Breast epithelium (tissue), 4 donors: ENCODE measurements at regions not wholly inside any gene's neighbourhood (a gene's known extent, or its start where the extent isn't known, plus 50 kb on each side); places are given as distances from the start of the nearest gene placed in this dataset.
A peak's percentile ranks its signal among the peaks of the same experiment; 100 is the strongest.
"Not testable (repeated sequence)": the region's sequence is repeated elsewhere in the genome, so short reads cannot be mapped to it uniquely, and the experiment has no call there.

Experiments
- DNase-seq, 2 donors: peaks; one replicate each; pipeline ENCODE4 v3.0.0-alpha.2; 2019; ENCODE audit warnings: low spot score in 2 of 2
- H3K27ac ChIP-seq, 2 donors: fragments of 200-600 bp; sonication (generic) in 1 of 2; one replicate each; pipeline ENCODE4 v1.5.1; 2016 to 2019; ENCODE audit warnings: mild to moderate bottlenecking in 1 of 2
- H3K27me3 ChIP-seq, 2 donors: fragments of 200-600 bp; sonication (generic) in 1 of 2; one replicate each; pipeline versions ENCODE4 v1.5.1 to v1.6.0; 2017 to 2019; ENCODE audit warnings: control low read depth in 1 of 2, mild to moderate bottlenecking in 1 of 2
- H3K36me3 ChIP-seq: fragments of 200-600 bp; one replicate; pipeline ENCODE4 v1.5.1; 2019
- H3K4me1 ChIP-seq, 2 donors: fragments of 200-600 bp; sonication (generic); one replicate each; pipeline ENCODE4 v1.5.1; 2016 to 2019; ENCODE audit warnings: control low read depth in 1 of 2
- H3K4me3 ChIP-seq, 3 donors: fragments of 200-600 bp; sonication (generic); 1 replicate in 2 of 3; 2 replicates in 1 of 3; pipeline ENCODE4 v1.5.1; 2016 to 2019; ENCODE audit warnings: mild to moderate bottlenecking in 3 of 3, moderate library complexity in 2 of 3
- H3K9me3 ChIP-seq, 2 donors: fragments of 200-600 bp; sonication (generic) in 1 of 2; one replicate each; pipeline ENCODE4 v1.5.1; 2016 to 2019; ENCODE audit warnings: control low read depth in 1 of 2
- intact Hi-C: fragments of 100-400 bp; cut with DNase I; formaldehyde crosslinking; loops from one replicate; pipeline ENCODE4 v1.15.1; 2023; ENCODE audit warnings: low total_unique reads

GRCh38 chr2:111381530-111382306 is 261.0 kb downstream of the BCL2L11 start:
- DNase-seq, intact Hi-C loops: not testable (repeated sequence)

GRCh38 chr2:111382507-111382906 is 261.8 kb downstream of the BCL2L11 start:
- H3K27ac ChIP-seq, H3K27me3 ChIP-seq, H3K4me3 ChIP-seq, intact Hi-C loops, H3K4me1 ChIP-seq, H3K9me3 ChIP-seq, H3K36me3 ChIP-seq, DNase-seq: not testable (repeated sequence)

More at GRCh38 chr2:111381530-111382306, 261.0 kb downstream of the BCL2L11 start:
- not testable (repeated sequence) for H3K27ac ChIP-seq, H3K4me1 ChIP-seq, H3K9me3 ChIP-seq, H3K27me3 ChIP-seq, H3K36me3 ChIP-seq, H3K4me3 ChIP-seq

GRCh38 chr2:111383311-111383710 is 262.6 kb downstream of the BCL2L11 start:
- H3K4me3 ChIP-seq = not testable (repeated sequence)

GRCh38 chr2:111385226-111385957 is 264.7 kb downstream of the BCL2L11 start:
- H3K27ac ChIP-seq, intact Hi-C loops, H3K9me3 ChIP-seq, H3K4me3 ChIP-seq, H3K4me1 ChIP-seq, H3K27me3 ChIP-seq, DNase-seq, H3K36me3 ChIP-seq: not testable (repeated sequence)

More at GRCh38 chr2:111383311-111383710, 262.6 kb downstream of the BCL2L11 start:
- H3K4me1 ChIP-seq, intact Hi-C loops, H3K9me3 ChIP-seq, H3K36me3 ChIP-seq, DNase-seq, H3K27ac ChIP-seq, H3K27me3 ChIP-seq: not testable (repeated sequence)

GRCh38 chr2:111390605-111391004 is 269.9 kb downstream of the BCL2L11 start:
- intact Hi-C loops, H3K27ac ChIP-seq, DNase-seq, H3K36me3 ChIP-seq, H3K4me1 ChIP-seq, H3K27me3 ChIP-seq, H3K9me3 ChIP-seq, H3K4me3 ChIP-seq: not testable (repeated sequence)

GRCh38 chr2:111395350-111396128 is 274.8 kb downstream of the BCL2L11 start:
- H3K9me3 ChIP-seq, H3K27ac ChIP-seq, intact Hi-C loops, H3K4me1 ChIP-seq, H3K36me3 ChIP-seq, H3K4me3 ChIP-seq, H3K27me3 ChIP-seq: not testable (repeated sequence)
- DNase-seq = peak in 1 of 2 donors; percentile 24

- H3K4me1 ChIP-seq, H3K27me3 ChIP-seq, intact Hi-C loops, DNase-seq, H3K4me3 ChIP-seq, H3K36me3 ChIP-seq, H3K9me3 ChIP-seq, H3K27ac ChIP-seq: not testable (repeated sequence)
Observed at GRCh38 chr2:111400598-111401253, 280.0 kb downstream of the BCL2L11 start.

GRCh38 chr2:111401270-111402140 is 280.8 kb downstream of the BCL2L11 start:
- H3K36me3 ChIP-seq, H3K27ac ChIP-seq, DNase-seq, intact Hi-C loops, H3K4me3 ChIP-seq, H3K4me1 ChIP-seq, H3K27me3 ChIP-seq, H3K9me3 ChIP-seq: not testable (repeated sequence)

GRCh38 chr2:111402450-111402849 is 281.7 kb downstream of the BCL2L11 start:
- H3K36me3 ChIP-seq, H3K4me3 ChIP-seq, H3K9me3 ChIP-seq, H3K27ac ChIP-seq, DNase-seq, H3K4me1 ChIP-seq, H3K27me3 ChIP-seq, intact Hi-C loops: not testable (repeated sequence)

- DNase-seq, H3K27me3 ChIP-seq, H3K4me3 ChIP-seq, H3K9me3 ChIP-seq, intact Hi-C loops, H3K27ac ChIP-seq, H3K4me1 ChIP-seq, H3K36me3 ChIP-seq: not testable (repeated sequence)
Observed at GRCh38 chr2:111403287-111403686, 282.6 kb downstream of the BCL2L11 start.

GRCh38 chr2:111406616-111407015 is 285.9 kb downstream of the BCL2L11 start:
- H3K4me1 ChIP-seq, H3K27me3 ChIP-seq, H3K36me3 ChIP-seq, intact Hi-C loops, H3K27ac ChIP-seq, H3K4me3 ChIP-seq, H3K9me3 ChIP-seq, DNase-seq: not testable (repeated sequence)

- H3K36me3 ChIP-seq, H3K27me3 ChIP-seq, DNase-seq, H3K9me3 ChIP-seq, H3K27ac ChIP-seq, intact Hi-C loops, H3K4me1 ChIP-seq, H3K4me3 ChIP-seq: not testable (repeated sequence)
Observed at GRCh38 chr2:111407632-111408194, 287.0 kb downstream of the BCL2L11 start.
